Mesendoderm (in vitro differentiated cells): ENCODE measurements at regions not wholly inside any gene's neighbourhood (a gene's known extent, or its start where the extent isn't known, plus 50 kb on each side); places are given as distances from the start of the nearest gene placed in this dataset.

ENCODE experiments used
- DNase-seq: peaks from one replicate; pipeline ENCODE4 v3.0.0; 2013
- H2AK5ac ChIP-seq: 2 replicates; pipeline ENCODE4 v1.6.1; 2013; ENCODE audit warnings: low read length, inconsistent platforms
- H2BK120ac ChIP-seq: 2 replicates; pipeline ENCODE4 v1.6.1; 2013; ENCODE audit warnings: low read depth, mild to moderate bottlenecking, low read length, moderate library complexity, mixed read lengths
- H2BK15ac ChIP-seq: replicated peaks from 2 replicates; pipeline ENCODE4 v1.6.1; 2013; ENCODE audit warnings: low read depth, mild to moderate bottlenecking, moderate library complexity
- H2BK5ac ChIP-seq: 2 replicates; pipeline ENCODE4 v1.6.1; 2013; ENCODE audit warnings: low read length, inconsistent platforms
- H3K18ac ChIP-seq: 2 replicates; pipeline ENCODE4 v1.6.1; 2013; ENCODE audit warnings: mild to moderate bottlenecking, low read length, mixed read lengths
- H3K23ac ChIP-seq: one replicate; pipeline ENCODE4 v1.6.1; 2013; ENCODE audit warnings: low read length
- H3K27ac ChIP-seq: 2 replicates; pipeline ENCODE4 v1.5.1; 2013; ENCODE audit warnings: low read depth, mild to moderate bottlenecking, inconsistent platforms, low read length, moderate library complexity
- H3K27me3 ChIP-seq: 2 replicates; pipeline ENCODE4 v1.6.1; 2013; ENCODE audit warnings: low read length, control low read depth, mild to moderate bottlenecking, inconsistent platforms; ENCODE audit not compliant: insufficient read depth, poor library complexity
- H3K36me3 ChIP-seq: 2 replicates; pipeline ENCODE4 v1.6.1; 2013; ENCODE audit warnings: low read length, inconsistent platforms; ENCODE audit not compliant: control insufficient read depth, insufficient read depth
- H3K4ac ChIP-seq: one replicate; pipeline ENCODE4 v1.6.1; 2013; ENCODE audit warnings: low read depth, mild to moderate bottlenecking, low read length, moderate library complexity
- H3K4me1 ChIP-seq: 2 replicates; pipeline ENCODE4 v1.6.1; 2013; ENCODE audit warnings: low read depth, low read length, inconsistent platforms; ENCODE audit not compliant: control insufficient read depth
- H3K4me2 ChIP-seq: 2 replicates; pipeline ENCODE4 v1.6.1; 2013; ENCODE audit warnings: low read length
- H3K4me3 ChIP-seq: 2 replicates; pipeline ENCODE4 v1.5.1; 2013; ENCODE audit warnings: mild to moderate bottlenecking, low read length
- H3K56ac ChIP-seq: one replicate; pipeline ENCODE4 v1.6.1; 2013; ENCODE audit warnings: low read length
- H3K79me1 ChIP-seq: 2 replicates; pipeline ENCODE4 v1.6.1; 2013; ENCODE audit warnings: low read length, inconsistent platforms
- H3K79me2 ChIP-seq: 2 replicates; pipeline ENCODE4 v1.6.1; 2013; ENCODE audit warnings: mild to moderate bottlenecking, low read length; ENCODE audit not compliant: control insufficient read depth, insufficient read depth
- H3K9ac ChIP-seq: 2 replicates; pipeline ENCODE4 v1.6.1; 2013; ENCODE audit warnings: low read length, inconsistent platforms
- H4K5ac ChIP-seq: one replicate; pipeline ENCODE4 v1.6.1; 2013; ENCODE audit warnings: low read length
- H4K8ac ChIP-seq: one replicate; pipeline ENCODE4 v1.6.1; 2013; ENCODE audit warnings: low read depth, mild to moderate bottlenecking, control low read depth, low read length, moderate library complexity
- WGBS: extraction: QIAGEN DNeasy Blood & Tissue Kit; methylation state at CpG from one replicate; pipeline ENCODE4 v1.1.7; 2013; ENCODE audit warnings: low lambda C conversion rate, missing lambda C conversion rate; ENCODE audit not compliant: insufficient coverage; ENCODE audit errors: extremely low coverage; 5-methylcytosine and 5-hydroxymethylcytosine counted together

DNA sequence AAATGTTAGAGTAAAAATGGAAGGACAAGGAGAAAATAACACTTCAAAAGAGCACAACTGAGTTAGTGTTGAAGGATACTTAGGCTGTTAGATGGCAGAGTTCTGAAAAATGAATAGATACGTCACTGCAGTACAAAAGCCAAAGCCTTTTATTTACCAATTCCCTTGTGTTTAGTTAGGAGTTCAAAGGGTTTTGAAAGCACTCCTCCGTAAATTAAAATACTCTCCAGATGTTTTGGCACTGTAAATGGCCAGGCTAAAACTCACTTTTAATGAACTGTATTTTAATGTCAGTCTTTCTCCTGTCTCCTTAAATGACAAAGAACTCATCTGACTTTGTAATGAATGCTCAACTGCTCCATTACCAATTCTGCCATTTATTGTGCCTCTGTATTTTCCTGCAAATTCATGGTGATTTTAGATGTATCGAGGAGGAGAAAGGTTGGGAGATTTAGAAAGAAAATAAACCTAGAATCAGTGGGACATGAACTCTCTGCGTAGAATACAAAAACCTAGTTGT lies 1727.2 kb downstream of the MAT2B start:
- Histone ChIP-seq H2BK15ac (no peak overlapping the region), H3K27me3 (no peaks in the 10 kb centered on the region), H4K5ac (no peak overlapping the region), H3K27ac (no peak overlapping the region), H3K4me2 (no peak overlapping the region), H3K79me2 (no peaks in the 10 kb centered on the region), H3K36me3 (no peaks in the 10 kb centered on the region), H2BK5ac (no peak overlapping the region), H3K79me1 (no peaks in the 10 kb centered on the region), H3K9ac (no peak overlapping the region), H3K4ac (no peak overlapping the region), H4K8ac (no peak overlapping the region), H2AK5ac (no peak overlapping the region), H3K56ac (no peak overlapping the region), H3K18ac (no peak overlapping the region), H3K23ac (no peak overlapping the region), H2BK120ac (no peak overlapping the region), H3K4me3 (no peak overlapping the region), H3K4me1 (no peaks in the 10 kb centered on the region)
- no peak for DNase-seq
- WGBS = no CpG with 5 or more reads among the region's 4 CpGs

DNA sequence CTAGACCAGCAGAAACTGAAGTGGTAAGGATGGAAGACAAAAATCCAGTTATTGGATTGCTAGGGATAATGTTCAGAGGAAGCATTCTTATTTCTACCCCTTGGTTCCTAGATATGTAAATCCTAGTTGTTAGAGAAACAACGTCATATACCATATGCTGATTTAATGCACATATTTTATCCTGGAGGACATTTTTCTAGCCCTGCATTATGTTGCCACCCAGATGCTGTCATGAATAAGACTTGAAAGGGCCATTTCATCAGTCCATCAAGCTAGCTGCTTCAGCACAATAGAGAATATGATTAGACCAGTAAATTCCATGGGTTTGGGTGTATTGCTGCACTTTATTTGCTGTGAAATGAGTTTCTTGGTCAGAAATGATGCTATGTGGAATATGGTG lies 1736.4 kb downstream of the MAT2B start:
- Histone ChIP-seq H3K4me3 (no peak overlapping the region), H3K4me1 (no peaks in the 10 kb centered on the region), H2BK120ac (no peak overlapping the region), H2AK5ac (no peak overlapping the region), H3K79me1 (no peaks in the 10 kb centered on the region), H4K5ac (no peak overlapping the region), H3K36me3 (no peaks in the 10 kb centered on the region), H3K9ac (no peak overlapping the region), H2BK5ac (no peak overlapping the region), H3K27ac (no peak overlapping the region), H3K79me2 (no peaks in the 10 kb centered on the region), H2BK15ac (no peak overlapping the region), H3K56ac (no peak overlapping the region), H3K27me3 (no peaks in the 10 kb centered on the region), H3K18ac (no peak overlapping the region), H3K4ac (no peak overlapping the region), H3K23ac (no peak overlapping the region), H4K8ac (no peak overlapping the region), H3K4me2 (no peak overlapping the region)
- no peak for DNase-seq
- WGBS = no CpG with 5 or more reads among the region's 1 CpG

DNA sequence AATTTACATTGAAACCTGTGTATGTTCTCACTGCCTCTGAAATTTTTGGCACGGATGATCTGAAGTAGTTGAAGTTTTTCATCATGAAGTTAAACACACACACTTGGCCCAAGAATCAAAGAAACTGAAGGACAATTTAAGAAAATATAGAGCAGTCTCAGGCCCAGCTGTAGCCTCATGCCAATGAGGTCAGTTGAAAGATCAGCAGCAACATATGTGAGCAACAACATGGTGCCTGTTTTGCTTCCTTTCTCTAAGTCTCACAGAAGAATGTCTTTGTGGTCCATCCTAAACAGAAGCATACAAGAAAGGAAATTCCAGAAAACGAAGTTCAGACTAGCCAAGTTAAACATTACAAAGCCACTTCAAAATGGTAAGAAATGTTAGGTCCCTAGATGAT lies 1737.2 kb downstream of the MAT2B start:
- no peak for DNase-seq
- Histone ChIP-seq H3K36me3 (no peaks in the 10 kb centered on the region), H3K18ac (no peak overlapping the region), H2AK5ac (no peak overlapping the region), H3K27me3 (no peaks in the 10 kb centered on the region), H3K23ac (no peak overlapping the region), H3K27ac (no peak overlapping the region), H4K8ac (no peak overlapping the region), H3K79me1 (no peaks in the 10 kb centered on the region), H3K4me1 (no peaks in the 10 kb centered on the region), H3K4ac (no peak overlapping the region), H2BK5ac (no peak overlapping the region), H3K4me2 (no peak overlapping the region), H3K4me3 (no peak overlapping the region), H2BK15ac (no peak overlapping the region), H2BK120ac (no peak overlapping the region), H3K79me2 (no peaks in the 10 kb centered on the region), H3K9ac (no peak overlapping the region), H3K56ac (no peak overlapping the region), H4K5ac (no peak overlapping the region)
- no CpG with 5 or more reads among the region's 2 CpGs for WGBS

DNA sequence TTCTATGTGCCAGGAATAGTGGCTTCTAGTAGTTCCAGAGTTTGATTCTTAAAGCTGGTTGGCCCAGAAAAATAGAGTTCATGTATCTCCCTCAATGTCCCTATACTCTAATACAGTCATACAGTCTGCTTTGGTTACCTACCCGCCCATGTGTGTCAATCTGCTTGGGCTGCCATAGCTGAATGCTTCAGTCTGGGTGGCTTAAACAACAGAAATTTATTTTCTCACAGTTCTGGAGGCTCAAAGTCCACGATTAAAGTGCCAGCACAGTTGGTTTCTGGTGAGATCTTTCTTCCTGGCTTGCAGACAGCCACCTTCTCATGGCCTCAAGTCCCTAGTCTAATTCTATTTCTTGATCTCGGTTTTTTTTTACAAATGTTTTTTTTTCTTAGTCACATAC lies 1739.0 kb downstream of the MAT2B start:
- Histone ChIP-seq H3K27ac (no peak overlapping the region), H3K4me2 (no peak overlapping the region), H2BK15ac (no peak overlapping the region), H4K8ac (no peak overlapping the region), H2AK5ac (no peak overlapping the region), H3K79me2 (no peaks in the 10 kb centered on the region), H3K27me3 (no peaks in the 10 kb centered on the region), H3K36me3 (no peaks in the 10 kb centered on the region), H3K79me1 (no peaks in the 10 kb centered on the region), H3K18ac (no peak overlapping the region), H2BK120ac (no peak overlapping the region), H3K9ac (no peak overlapping the region), H3K23ac (no peak overlapping the region), H3K4ac (no peak overlapping the region), H2BK5ac (no peak overlapping the region), H3K4me1 (no peaks in the 10 kb centered on the region), H3K4me3 (no peak overlapping the region), H3K56ac (no peak overlapping the region), H4K5ac (no peak overlapping the region)
- DNase-seq = no peak
- WGBS = no CpG with 5 or more reads among the region's 3 CpGs

DNA sequence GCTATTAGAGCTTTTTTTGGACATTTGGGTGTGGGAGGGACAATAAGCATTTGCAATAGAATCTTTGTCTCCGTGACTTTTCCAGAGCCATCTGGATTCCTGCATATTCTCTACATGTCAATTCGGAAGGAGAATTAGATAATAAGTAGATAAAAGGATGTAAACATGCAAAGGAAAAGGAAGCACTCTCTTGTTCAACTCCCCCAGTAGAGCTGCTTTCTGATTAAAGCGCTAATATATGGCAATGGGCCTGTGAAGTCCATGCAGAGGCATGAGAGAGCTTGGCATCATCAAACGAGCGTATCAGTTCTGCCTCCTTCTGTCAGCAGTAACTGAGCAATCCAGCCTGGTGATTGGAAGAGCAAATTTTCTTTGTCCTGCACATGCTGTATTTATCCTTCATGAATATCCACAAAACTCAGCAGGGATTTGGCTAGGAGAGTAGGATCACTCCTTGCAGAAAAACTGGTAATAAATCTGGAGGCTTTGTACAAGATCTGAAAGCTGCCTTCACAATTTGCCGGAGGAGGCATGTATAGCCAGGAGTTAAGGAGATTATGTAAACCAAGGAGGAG lies 1752.9 kb downstream of the MAT2B start:
- Histone ChIP-seq H2AK5ac (no peak overlapping the region), H3K79me2 (no peaks in the 10 kb centered on the region), H2BK5ac (no peak overlapping the region), H2BK15ac (no peak overlapping the region), H3K23ac (no peak overlapping the region), H4K8ac (no peak overlapping the region), H3K56ac (no peak overlapping the region), H3K18ac (no peak overlapping the region), H3K79me1 (no peaks in the 10 kb centered on the region), H3K27me3 (no peaks in the 10 kb centered on the region), H3K27ac (no peak overlapping the region), H3K4me3 (no peak overlapping the region), H4K5ac (no peak overlapping the region), H3K36me3 (no peaks in the 10 kb centered on the region), H3K4me1 (peaks cover 2% of the 10 kb centered on the region), H2BK120ac (no peak overlapping the region), H3K4me2 (no peak overlapping the region), H3K4ac (no peak overlapping the region), H3K9ac (no peak overlapping the region)
- no CpG with 5 or more reads among the region's 6 CpGs for WGBS
- DNase-seq = no peak

DNA sequence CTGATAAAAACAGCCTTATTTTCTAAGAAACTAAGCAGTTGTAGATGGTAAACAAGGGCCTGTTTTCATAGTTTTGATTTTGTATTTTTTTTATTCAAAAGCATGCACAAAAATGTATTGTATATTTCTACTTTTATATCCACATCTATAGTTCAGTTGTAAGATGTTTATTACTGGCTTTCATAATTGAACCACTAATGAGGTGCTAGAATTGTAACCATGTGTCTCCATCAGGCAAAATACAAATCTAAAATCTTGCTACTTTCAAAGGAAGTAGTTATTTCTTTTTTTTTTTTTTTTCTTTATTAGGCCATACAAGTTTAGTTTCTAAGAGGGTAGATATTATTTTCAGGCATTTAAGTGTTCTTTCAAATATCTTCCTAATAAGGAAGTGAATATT lies 1755.0 kb downstream of the MAT2B start:
- no peak overlapping the region for H3K23ac ChIP-seq
- no peak overlapping the region for H4K8ac ChIP-seq
- no peak overlapping the region for H3K4me2 ChIP-seq
- no peak overlapping the region for H2BK15ac ChIP-seq
- H3K36me3 ChIP-seq = no peaks in the 10 kb centered on the region
- no peak overlapping the region for H4K5ac ChIP-seq
- no peak overlapping the region for H2AK5ac ChIP-seq
- no peak overlapping the region for H3K18ac ChIP-seq
- no peak overlapping the region for H2BK5ac ChIP-seq
- H3K79me1 ChIP-seq = no peaks in the 10 kb centered on the region
- peaks cover 2% of the 10 kb centered on the region for H3K4me1 ChIP-seq
- no peak overlapping the region for H3K9ac ChIP-seq
- no peak for DNase-seq
- H3K27me3 ChIP-seq = no peaks in the 10 kb centered on the region
- H3K4me3 ChIP-seq = no peak overlapping the region
- H3K27ac ChIP-seq = no peak overlapping the region
- no peak overlapping the region for H3K4ac ChIP-seq
- H3K79me2 ChIP-seq = no peaks in the 10 kb centered on the region
- no peak overlapping the region for H2BK120ac ChIP-seq
- no peak overlapping the region for H3K56ac ChIP-seq
